Right lung (tissue), 2 donors: ENCODE measurements at regions not wholly inside any gene's neighbourhood (a gene's known extent, or its start where the extent isn't known, plus 50 kb on each side); places are given as distances from the start of the nearest gene placed in this dataset.
"Not testable (repeated sequence)": the region's sequence is repeated elsewhere in the genome, so short reads cannot be mapped to it uniquely, and the experiment has no call there.

Source experiments
- DNase-seq, 2 donors: peaks; one replicate each; pipeline ENCODE4 v3.0.0-alpha.2; 2013

GRCh38 chr12:131356485-131357184, 354.3 kb upstream of the SFSWAP start:
- no peak for DNase-seq

- no peak for DNase-seq
Observed at GRCh38 chr12:131357185-131357747, 353.6 kb upstream of the SFSWAP start.

- no peak for DNase-seq
Observed at GRCh38 chr12:131357920-131358319, 353.0 kb upstream of the SFSWAP start.

DNA sequence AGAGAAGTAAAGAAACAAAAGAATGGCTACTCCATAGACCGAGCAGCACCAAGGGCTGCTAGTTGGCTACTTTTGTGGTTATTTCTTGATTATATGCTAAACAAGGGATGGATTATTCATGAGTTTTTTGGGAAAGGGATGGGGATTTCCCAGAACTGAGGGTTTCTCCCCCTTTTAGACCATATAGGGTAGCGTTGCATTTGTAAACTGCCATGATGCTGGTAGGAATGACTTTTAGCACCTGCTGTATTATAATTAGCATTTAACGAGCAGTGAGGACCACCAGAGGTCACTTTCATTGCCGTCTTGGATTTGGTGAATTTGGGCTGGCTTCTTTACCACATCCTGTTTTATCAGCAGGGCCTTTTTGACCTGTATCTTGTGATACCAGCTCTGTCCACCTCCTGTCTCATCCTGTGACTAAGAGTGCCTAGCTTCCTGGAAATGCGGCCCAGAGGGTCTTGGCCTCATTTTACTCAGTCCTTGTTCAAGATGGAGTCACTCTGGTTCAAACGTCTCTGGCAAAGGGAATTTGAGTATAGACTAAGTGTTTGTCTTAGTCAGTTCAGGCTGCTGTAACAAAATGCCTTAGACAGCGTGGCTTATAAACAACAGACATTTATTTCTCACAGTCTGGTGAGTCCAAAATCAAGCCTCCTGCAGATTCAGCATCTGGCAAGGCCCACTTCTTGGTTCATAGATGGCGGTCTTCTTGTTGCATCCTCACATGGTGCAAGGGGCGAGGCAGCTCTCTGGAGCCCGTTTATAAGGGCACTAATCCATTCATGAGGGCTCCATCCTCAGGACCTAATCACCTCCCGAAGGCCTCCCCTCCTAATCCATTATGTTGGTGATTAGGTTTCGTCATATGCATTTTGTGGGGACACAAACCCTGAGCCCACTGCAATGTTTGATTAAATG, 348.3 kb upstream of the SFSWAP start:
- no peak for DNase-seq

DNA sequence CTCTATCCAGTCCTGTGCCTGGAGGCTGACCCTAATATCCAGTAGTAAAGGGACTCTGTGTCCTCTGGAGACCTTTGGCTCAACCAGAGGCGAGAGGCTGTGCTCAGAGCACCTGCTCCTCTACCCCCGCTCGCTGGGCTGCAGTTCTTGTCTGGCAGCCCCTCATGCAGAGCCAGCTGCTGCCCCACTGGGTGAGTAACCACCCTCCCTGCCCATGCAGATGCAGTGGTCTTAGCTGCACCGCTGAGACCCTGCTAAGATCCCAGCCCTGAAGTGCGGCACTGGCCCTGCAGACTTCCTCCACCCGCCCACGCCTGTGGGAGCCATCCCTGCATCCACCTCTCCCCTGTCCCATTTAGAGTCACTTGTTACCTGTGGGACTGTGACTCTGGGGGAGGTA, 347.5 kb upstream of the SFSWAP start:
- DNase-seq, result no peak

DNA sequence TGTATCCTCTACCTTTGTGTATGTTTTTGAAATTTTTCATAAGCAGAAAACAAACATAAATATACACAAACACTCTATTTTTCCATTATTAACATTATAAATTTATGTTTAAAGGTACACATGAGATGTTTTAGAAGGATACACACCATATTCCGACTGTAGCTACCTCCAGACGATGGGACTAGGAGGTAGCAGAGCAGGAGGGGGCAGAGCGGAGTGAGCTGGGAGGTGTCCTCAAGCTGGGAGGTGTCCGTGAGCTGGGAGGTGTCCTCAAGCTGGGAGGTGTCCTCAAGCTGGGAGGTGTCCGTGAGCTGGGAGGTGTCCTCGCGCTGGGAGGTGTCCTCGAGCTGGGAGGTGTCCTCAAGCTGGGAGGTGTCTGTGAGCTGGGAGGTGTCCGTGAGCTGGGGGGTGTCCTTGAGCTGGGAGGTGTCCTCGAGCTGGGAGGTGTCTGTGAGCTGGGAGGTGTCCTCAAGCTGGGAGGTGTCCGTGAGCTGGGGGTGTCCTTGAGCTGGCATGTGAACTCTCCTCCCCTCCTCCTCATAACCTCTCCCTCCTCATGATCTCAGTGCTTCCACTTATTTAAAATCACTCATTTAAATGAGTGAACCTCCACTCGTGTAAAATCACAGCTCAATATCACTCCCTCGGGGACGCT, 346.9 kb upstream of the SFSWAP start:
- DNase-seq, result no peak

- DNase-seq, result no peak
Observed at GRCh38 chr12:131364903-131365820, 345.7 kb upstream of the SFSWAP start.

GRCh38 chr12:131365821-131366260, 345.0 kb upstream of the SFSWAP start:
- no peak for DNase-seq

GRCh38 chr12:131366261-131366871, 344.5 kb upstream of the SFSWAP start:
- no peak for DNase-seq

DNA sequence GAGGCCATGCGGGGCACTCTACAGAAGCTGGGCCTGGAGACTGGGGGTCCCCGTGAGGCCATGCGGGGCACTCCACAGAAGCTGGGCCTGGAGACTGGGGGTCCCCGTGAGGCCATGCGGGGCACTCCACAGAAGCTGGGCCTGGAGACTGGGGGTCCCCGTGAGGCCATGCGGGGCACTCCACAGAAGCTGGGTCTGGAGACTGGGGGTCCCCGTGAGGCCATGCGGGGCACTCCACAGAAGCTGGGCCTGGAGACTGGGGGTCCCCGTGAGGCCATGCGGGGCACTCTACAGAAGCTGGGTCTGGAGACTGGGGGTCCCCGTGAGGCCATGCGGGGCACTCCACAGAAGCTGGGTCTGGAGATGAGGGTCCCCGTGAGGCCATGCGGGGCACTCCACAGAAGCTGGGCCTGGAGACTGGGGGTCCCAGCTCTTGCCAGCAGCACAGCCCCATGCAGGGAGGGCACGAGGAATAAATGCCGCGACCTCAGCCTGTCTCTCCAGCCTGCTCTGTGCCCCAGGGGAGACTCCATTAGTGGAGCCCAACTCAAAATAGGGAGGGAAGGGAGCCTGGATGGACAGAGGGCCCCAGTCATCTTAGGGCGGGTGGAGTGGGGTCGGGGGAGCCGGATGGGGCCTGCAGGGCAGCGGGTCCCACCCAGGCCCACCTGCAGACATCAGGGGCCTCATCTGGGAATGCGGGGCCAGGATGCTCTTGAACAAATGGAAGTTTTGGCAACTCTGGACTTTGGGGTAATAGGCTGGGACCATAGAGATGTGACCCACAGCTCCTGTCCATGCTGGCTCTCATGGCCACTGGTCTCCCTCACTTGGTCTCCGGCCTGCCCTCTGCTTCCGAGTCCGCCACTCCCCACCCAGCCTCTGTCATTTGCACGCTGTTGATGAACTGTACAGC, 343.6 kb upstream of the SFSWAP start:
- not testable (repeated sequence) for DNase-seq

DNA sequence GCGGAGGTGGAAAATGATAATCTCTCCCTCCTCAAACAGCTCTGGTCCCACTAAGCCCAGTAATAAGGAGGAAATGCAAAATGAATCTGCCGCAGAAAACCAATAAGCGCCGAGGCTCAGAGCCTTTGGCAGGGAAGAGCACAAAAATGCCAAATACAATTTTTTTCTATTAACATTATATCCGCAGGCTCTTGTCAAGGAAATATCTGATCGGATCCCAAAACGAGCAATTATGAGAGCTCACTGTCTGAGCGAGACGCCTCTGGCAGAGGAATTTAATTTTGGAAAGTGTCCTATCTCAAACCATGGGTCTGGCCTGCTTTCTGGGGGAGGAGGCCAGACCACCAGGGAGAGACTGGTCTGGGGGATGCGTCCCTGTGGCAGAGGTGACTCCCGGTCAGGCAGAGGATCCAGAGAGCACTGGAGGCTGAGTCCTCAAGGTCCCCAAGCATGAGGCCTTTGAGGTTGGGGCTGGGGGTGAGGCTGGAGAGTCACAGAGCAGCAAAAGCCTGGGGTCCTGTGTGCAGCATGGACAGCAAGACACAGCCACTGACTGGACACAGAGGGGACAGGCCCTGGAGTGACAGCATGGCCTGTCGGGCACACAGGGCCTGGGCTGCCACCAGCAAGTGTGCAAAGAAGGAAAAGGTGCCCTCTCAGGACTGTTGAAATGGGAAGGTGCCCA, 342.8 kb upstream of the SFSWAP start:
- no peak for DNase-seq

DNA sequence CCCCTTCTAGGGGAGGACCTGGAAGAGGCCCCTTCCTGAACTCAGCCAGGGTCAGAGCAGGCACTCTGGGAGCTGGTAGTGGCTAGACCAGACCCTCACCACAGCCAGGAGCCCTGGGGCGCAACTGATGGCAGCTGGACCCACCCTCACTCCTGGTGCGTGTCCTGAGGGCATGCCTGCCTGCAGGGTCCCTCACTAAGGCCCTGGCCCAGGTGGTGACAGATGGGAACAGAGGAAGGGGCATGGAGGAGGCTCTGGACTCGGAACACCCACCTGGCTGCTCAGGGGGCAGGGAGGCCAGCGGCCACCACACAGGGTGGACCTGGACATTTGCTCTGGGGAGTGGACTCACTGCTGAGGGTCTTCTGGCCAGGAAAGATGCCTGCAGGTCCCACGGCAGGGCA, 342.2 kb upstream of the SFSWAP start:
- no peak for DNase-seq

DNA sequence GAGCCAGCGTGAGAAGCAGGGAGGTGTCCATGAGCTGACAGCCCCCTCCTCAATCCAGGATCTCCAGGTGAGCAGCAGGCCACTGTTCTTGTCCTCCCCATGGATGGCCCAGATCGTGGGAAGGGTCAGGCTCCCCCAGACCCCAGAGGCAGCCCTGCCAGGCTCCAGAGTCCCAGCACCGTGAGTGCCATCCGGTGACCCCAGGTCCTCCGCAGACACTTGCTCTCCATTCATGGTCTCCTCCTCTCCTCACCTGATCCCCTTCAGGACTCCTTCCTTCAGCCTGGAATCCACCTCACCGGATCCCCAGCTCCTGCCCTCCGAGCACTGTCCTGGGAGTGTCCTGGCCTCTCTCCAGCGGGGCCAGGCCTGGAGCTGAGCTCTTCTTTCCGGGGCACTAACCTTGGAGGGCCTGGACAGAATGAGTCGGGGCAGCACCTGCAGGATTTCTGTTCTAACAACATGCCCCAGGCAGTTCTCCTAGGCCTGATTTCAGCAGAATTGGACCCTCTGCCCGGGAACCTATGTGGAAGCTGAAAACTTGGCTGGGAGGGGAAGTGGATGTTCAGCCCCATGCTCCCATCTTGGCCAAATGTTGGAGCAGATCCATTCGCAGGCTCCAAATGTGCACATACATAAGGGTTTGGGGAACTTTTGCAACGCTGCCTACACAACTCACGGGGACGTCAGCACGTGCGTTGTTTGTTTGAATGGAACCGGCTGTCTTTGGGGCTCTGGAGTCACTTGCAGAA, 341.6 kb upstream of the SFSWAP start:
- no peak for DNase-seq

GRCh38 chr12:131370321-131370720, 340.6 kb upstream of the SFSWAP start:
- DNase-seq, result no peak

GRCh38 chr12:131370791-131371347, 340.0 kb upstream of the SFSWAP start:
- DNase-seq, result no peak

DNA sequence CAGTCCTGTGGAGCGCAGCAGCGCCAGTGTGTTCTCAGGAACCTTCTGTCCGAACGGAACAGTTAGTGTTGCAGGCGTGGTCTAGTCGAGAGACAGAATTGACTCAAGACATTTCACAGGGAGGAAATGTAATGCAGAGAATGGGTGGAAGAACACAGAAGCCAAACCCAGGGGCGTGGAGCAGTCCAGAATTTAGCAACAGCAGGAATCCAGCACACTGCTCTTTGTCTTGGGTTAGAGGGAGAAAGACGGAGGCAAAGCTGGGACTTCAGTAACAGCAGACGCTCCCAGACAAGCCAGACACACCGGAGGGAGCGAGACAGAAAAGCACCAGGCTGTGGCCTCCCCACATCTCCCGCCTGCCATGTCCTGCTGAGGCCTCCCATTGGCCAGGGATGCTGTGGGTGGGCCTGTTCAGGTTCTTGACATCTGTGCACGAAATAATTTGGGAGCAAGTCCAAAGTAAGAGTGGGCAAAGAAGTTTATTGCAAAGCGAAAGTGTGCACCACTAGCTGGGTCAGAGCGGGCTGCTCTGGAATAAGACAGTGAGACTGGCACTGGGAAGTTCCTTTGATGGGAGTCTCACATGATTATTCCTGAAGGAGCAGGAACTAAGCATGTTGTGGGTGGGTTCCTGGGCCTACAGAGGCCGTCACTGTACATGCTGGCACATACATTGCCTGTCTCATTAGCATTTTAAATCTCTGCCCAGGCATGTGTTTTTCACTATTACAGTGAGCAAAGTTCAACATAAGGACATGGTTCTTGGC, 339.3 kb upstream of the SFSWAP start:
- DNase-seq, result no peak

DNA sequence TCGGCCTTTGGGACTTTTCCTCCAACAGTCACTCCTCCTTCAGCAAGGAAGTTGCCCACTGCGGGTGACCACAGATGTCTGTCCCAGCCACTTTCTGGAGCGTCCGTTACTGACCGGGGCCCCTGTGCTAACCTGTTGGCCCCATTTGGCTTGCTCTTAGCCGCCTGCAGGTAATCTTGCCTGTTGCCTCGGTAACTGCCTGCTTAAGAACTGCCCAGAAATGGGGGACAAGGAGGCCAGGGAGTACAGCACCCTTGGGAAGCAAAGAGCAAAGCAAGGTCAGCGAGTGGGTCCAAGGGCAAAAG, 338.8 kb upstream of the SFSWAP start:
- DNase-seq, result no peak
